HL-60/S4 treated with retinoic acid at 250 ng/mL for 4 days and 3 days (cell line): ENCODE measurements at regions not wholly inside any gene's neighbourhood (a gene's known extent, or its start where the extent isn't known, plus 50 kb on each side); places are given as distances from the start of the nearest gene placed in this dataset.

Experiments
- in situ Hi-C: fragments of 300-500 bp; cut with MboI; formaldehyde crosslinking; loops from 2 replicates; pipeline ENCODE4 v1.7.0; 2022; ENCODE audit warnings: low sequenced_read_pairs

DNA sequence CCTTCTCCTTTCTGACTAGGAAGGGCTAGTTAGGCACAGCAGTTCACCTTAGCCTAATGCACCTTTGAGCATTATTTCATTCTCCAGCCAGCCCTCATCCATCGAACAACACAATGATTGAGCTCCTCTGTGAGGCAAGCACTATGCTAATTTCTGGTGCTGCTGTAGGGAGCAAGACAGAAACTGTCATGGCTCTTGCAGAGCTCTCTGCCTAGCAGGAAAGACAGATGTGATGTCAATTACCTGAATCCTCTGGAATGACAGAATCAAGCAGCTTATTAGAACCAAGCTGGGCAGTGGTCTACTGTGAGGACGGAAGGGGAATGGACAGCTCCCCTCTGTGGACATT lies 256.1 kb upstream of the NOCT start:
- in situ Hi-C loops = no loop called here

DNA sequence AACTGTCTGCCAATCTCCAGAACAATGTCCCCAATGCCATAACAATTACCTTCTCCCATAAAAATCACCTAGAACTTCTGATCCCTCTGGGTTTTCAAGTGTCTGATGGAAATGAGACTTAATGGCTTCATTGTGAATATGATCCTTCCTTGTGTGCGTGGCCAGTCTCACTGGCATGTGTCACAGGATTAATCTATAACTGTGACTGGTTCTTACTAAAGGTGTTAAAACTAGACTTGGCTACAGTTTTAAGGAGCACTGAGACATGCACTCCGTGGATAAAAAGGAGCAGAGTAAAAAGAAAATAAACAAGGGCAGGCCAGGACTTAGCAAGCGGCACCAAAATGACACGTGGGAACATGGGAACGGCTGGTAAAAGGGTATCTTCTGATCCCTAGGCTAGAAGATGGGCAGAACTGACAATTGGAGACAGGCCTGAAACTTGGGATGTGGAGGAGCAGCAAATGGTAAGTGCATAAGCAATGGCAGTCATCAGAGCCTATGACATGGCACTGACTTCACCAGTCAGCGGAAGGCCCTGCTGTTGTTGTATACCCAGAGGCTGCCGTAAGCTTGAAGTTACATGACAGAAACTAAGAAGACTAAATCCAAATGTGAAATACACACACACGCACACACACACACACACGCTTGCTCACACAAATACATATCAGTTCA lies 256.6 kb upstream of the NOCT start:
- in situ Hi-C loops = no loop called here

DNA sequence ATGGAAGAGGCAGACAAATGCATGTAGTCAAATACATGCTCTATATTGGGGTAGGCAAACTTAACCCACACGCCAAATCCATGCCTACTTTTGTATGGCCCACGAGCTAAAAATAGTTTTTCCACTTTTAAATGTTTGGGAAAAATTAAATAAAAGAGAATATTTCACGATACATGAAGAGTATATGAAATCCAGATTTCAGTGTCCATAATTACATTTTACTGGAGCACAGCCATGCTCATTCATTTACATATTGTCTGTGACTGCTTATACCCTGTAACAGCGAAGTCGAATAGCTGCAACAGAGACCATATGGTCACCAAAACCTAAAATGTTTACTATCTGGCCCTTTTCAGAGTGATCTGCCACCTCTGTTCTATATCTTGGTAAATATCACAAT lies 257.4 kb upstream of the NOCT start:
- in situ Hi-C loops = no loop called here

DNA sequence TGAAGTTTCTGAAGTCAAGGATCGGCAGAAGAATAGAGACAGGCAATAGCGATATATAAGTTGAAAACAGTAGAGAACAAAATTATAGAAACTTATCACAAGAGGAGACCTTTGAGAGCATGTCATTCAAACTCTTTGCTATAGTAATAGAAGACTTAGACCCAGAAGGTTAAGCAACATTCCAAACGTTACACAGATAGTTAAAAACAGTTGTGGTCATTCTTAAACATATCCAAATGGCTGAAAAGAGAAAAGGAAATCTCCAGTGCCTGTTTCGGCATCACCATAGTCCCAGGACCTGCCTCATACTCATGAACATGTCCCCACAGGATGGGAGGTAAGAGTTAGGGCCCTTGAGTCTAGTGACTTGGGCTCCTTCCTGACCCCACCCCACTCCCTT lies 258.1 kb upstream of the NOCT start:
- in situ Hi-C loops = no loop called here

- in situ Hi-C loops = no loop called here
These were observed 259.1 kb upstream of the NOCT start for GRCh38 chr4:138756519-138756918.

- in situ Hi-C loops = no loop called here
These were observed 264.3 kb upstream of the NOCT start for GRCh38 chr4:138751309-138751708.

DNA sequence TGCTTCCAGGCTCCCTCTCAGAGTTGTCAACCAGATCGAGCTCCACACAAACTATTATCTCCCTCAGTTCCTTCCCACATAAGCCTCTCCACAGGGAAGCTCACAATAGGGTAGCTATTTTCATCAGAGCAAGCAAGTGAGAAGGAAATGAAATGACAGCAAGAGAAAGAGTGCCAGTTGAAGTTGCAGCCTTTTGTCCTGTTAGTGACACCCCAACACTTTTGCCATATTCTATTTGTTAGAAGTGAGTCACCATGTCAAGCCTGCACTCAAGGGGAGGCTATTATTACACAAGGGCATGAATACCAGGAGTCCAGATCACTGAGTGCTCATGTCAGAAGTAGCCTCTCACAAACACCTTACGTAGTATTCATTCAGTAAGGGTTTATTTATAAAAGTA lies 266.3 kb upstream of the NOCT start:
- in situ Hi-C loops = no loop called here

GRCh38 chr4:138741766-138742377 lies 273.7 kb upstream of the NOCT start:
- in situ Hi-C loops = no loop called here

GRCh38 chr4:138740816-138741745 lies 274.5 kb upstream of the NOCT start:
- in situ Hi-C loops = no loop called here

DNA sequence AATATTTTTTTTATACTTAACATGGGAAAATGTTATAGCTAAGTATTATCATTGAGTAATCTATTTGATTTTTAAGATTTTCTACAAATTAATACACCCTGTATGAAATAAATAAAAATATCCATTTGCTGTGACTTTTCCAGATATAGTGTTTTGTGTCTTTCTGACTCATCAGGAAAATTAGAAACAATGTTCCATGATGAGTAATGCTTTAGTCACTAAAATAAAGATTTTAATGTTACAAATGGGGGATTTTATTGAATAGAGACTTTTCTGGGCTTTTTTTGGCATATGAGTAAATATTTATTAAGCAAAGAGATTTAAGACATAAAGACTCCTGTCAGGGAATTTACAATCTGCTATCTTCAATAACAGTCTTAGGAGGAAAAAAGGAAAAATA lies 279.2 kb upstream of the NOCT start:
- in situ Hi-C loops = no loop called here

- in situ Hi-C loops = no loop called here
These were observed 280.8 kb upstream of the NOCT start for GRCh38 chr4:138734746-138735145.

GRCh38 chr4:138728566-138728965 lies 287.0 kb upstream of the NOCT start:
- in situ Hi-C loops = no loop called here

DNA sequence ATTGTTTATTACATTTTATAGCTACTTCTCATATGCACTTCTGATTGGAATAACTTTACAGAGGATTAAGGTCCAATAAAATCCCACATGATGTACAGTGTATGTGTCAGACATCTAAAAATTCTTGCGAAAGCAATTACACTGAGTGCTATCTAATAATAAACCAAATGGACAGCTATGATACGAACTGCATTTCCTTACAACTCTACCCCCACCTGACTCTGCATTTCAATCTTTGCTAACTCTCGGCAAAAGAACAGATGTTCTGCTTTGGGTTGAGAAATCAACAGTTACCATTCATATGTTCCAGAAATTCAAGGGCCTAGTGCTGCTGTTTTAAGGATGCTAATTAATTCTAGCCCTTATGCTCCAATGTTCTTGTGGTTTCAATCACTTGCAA lies 287.9 kb upstream of the NOCT start:
- in situ Hi-C loops = no loop called here

DNA sequence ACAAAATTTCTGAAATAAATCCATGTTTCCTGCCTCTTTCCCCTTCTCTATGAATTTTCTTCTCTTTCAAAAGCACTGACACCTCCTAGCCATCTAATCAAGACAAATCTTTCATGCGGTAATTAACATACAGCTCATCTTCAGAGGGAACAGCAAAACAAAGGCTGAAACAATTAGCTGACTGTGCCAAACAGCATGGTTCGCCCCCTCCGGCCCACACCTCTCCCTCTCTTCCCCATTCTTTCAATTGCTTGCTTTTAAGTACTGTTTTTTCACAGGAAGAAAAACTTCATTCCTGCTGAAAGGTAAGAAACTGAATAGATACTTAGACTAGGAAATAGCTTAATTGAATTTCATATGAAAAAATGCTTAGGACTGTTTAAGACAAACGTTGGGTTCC lies 291.1 kb upstream of the NOCT start:
- in situ Hi-C loops = no loop called here

DNA sequence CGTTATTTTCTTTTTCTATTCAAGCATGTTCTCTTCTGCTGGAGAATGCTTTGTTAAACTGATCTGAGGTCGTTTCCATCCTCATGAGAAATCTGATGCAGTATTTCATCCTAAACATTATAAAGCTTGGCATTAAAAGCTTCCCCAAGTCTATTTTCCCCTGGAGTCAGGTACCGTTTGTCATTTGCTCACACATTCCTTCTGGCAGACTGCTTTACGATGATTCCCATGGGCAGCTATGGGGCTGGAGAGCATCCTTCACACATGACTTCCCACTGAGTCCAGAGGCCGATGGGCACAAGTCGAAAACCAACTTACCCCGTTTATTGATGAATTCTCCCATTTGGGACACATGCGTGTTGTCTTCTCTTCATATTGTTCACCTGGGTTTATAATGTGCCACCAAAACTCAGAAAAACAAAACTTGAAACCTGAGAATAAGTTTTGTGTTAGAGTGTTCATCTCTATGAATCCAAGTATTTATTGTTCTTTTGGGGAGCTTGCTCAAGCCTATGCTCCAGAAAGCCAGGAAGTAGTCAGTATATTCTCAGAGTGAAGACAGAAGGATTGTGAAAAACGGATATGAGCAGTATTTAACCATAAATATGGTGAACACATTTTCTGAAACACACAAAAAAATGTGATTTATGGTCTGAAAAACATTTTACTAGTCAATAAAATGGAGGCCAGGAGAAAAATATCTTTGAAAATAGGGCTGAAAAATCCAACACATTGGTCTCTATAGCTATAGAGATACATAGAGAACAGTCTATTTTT lies 298.8 kb upstream of the NOCT start:
- in situ Hi-C loops = no loop called here

GRCh38 chr4:138710297-138710696 lies 305.3 kb upstream of the NOCT start:
- in situ Hi-C loops = no loop called here

DNA sequence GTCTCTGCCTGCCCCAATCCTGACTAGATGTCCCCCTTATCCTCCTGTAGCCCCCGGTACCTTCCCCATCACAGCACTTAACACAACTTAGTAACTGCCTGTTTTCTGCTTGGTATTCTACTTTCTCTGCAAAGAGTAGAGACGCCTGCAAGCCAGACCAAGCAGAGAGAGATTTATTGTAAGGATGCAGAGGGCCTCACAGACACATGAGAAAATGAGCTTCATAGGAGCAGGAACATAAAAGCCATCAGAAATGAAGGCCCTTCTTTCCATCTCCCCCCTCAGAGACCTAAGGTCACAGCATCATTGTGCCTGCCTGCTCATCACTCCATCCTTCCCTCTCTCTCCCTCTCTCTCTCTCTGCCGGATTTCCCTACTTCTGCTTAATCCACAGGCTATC lies 305.7 kb upstream of the NOCT start:
- in situ Hi-C loops = no loop called here

GRCh38 chr4:138707746-138708677 lies 307.6 kb upstream of the NOCT start:
- in situ Hi-C loops = no loop called here

DNA sequence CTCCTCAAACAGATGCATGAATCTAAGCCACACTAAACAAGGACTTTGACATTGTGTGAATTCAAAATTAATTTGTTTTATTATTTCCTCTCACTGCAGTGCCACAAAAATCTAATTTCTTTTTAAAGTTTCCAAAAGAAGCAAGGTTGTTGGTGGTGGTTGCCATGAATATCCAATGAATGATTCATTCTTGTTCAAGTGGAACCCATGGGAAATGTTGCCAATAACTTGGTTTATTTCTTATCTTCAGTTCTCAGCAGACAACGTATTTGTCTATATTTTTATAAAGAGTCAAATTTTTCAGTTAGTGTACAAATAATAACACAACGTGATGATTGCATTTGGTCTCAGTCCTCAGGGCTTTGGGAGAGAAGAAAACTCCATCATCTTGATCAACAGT lies 309.4 kb upstream of the NOCT start:
- in situ Hi-C loops = no loop called here

GRCh38 chr4:138702190-138702824 lies 313.3 kb upstream of the NOCT start:
- in situ Hi-C loops = no loop called here
